ENCODE measurements at regions not wholly inside any gene's neighbourhood (a gene's known extent, or its start where the extent isn't known, plus 50 kb on each side); places are given as distances from the start of the nearest gene placed in this dataset.

DNA sequence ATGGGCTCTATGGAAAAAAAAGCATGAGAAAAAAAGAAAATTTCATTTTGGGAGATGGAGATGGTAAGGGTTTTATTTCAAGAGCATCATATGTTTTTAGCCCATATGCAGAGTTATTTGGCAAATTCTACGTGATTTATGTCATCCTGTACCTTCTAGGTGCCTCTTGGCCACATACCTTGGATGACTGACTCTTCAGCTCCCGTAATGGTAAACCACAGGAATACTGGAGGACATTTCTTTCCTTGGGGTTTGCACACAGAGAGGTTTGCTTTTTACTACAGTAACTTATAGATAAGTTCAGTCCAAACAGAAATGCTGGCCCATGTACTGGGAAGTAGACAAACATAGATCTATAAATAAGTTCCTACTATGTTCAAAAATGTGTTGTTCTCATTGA is 132.2 kb downstream of the SH3BGRL2 start:
- DNase-seq, result no peak

- peak in 1 of 2 experiments; percentile 11 for DNase-seq
Observed at GRCh38 chr6:79762370-79762769, 131.2 kb downstream of the SH3BGRL2 start.

DNA sequence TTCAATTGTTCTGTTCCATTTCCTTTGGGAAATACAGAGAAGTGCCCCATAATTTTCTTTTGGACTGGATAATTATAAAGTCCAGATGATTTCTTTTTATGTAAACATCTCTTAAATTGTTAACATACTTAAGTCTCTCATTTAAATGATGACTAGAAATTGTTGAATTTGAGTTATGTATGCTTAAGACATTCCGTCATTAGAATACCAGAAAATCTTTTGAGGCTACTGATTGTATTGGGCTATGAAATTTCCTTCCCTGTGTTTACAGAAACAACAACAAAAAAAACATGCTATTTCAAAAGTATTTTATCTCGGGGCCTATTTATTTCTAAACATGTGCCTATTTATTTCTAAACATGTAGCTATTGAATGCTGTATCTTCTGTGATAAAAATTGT is 125.4 kb downstream of the SH3BGRL2 start:
- no peak for DNase-seq

DNA sequence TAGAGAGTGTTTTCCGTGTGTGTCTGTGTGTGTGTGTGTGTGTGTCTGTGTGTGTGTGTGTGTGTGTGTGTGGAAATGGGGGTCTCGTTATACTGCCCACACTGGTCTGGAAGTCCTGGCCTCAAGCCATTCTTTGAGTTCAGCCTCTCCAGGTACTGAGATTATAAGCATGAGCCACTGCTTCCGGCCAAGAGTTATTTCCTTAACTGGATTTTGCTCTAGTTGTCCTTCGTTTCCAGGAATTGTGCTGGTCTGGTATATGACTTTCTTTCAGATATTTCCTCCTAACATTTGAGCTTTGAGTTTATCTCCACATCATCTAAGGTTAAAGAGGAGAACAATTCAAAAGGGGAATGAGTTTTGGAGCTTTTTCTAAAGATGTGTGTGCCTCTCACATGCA is 124.8 kb downstream of the SH3BGRL2 start:
- no peak for DNase-seq

Data from NCI-H2081 (cell line).